GM12892 (cell line): ENCODE measurements at regions not wholly inside any gene's neighbourhood (a gene's known extent, or its start where the extent isn't known, plus 50 kb on each side); places are given as distances from the start of the nearest gene placed in this dataset.

Experiments used
- POLR2A ChIP-seq: IDR thresholded peaks from 2 replicates; pipeline ENCODE4 v1.6.1; 2011; ENCODE audit warnings: low read depth, low read length, control low read depth
- TAF1 ChIP-seq: IDR thresholded peaks from 2 replicates; pipeline ENCODE4 v1.6.1; 2011; ENCODE audit warnings: low read depth, mild to moderate bottlenecking, control low read depth, low read length, borderline replicate concordance

GRCh38 chr10:130878131-130878530 lies 433.4 kb downstream of the TCERG1L start:
- TF ChIP-seq POLR2A (no peak), TAF1 (no peak)
